HAP-1 (cell line): ENCODE measurements at regions not wholly inside any gene's neighbourhood (a gene's known extent, or its start where the extent isn't known, plus 50 kb on each side); places are given as distances from the start of the nearest gene placed in this dataset.
"Not testable (repeated sequence)": the region's sequence is repeated elsewhere in the genome, so short reads cannot be mapped to it uniquely, and the experiment has no call there.

ENCODE experiments used
- DNase-seq, 2 experiments: peaks; one replicate each; pipeline ENCODE4 v3.0.0-alpha.2; 2016 to 2020; ENCODE audit warnings: low spot score in 2 of 2
- H3K27me3 ChIP-seq: fragments of 250-450 bp; sonication (Bioruptor Pico); 2 replicates; pipeline ENCODE4 v1.5.1; 2020; ENCODE audit warnings: low read depth, mild to moderate bottlenecking, moderate library complexity
- H3K36me3 ChIP-seq: fragments of 250-450 bp; sonication (Bioruptor Pico); replicated peaks from 2 replicates; pipeline ENCODE4 v1.5.1; 2020; ENCODE audit warnings: mild to moderate bottlenecking
- H3K4me1 ChIP-seq: fragments of 250-450 bp; sonication (Bioruptor Pico); 2 replicates; pipeline ENCODE4 v1.5.1; 2020; ENCODE audit warnings: mild to moderate bottlenecking
- H3K4me3 ChIP-seq: fragments of 250-450 bp; sonication (Bioruptor Pico); 2 replicates; pipeline ENCODE4 v1.5.1; 2020; ENCODE audit warnings: mild to moderate bottlenecking, moderate library complexity
- H3K9me3 ChIP-seq: fragments of 250-450 bp; sonication (Bioruptor Pico); 2 replicates; pipeline ENCODE4 v1.5.1; 2020; ENCODE audit warnings: mild to moderate bottlenecking, moderate library complexity
- in situ Hi-C: fragments of 300-500 bp; cut with MboI; formaldehyde crosslinking; loops from 3 replicates; pipeline ENCODE4 v1.14.3; 2020; ENCODE audit warnings: low sequenced_read_pairs, inconsistent platforms, mixed read lengths

- DNase-seq, result no peak
- Histone ChIP-seq H3K36me3 (no peaks in the 10 kb centered on the region), H3K9me3 (no peaks in the 10 kb centered on the region), H3K4me3 (no peak overlapping the region), H3K4me1 (peaks cover 4% of the 10 kb centered on the region; the same call in 1 of the 2 replicates), H3K27me3 (no peaks in the 10 kb centered on the region)
- in situ Hi-C loops, result no loop called here
These were observed 235.8 kb downstream of the EPHA7 start for GRCh38 chr6:93183531-93183972.

GRCh38 chr6:93182938-93183479, 236.3 kb downstream of the EPHA7 start:
- H3K4me1 ChIP-seq, result peaks cover 6% of the 10 kb centered on the region
- H3K27me3 ChIP-seq, result no peaks in the 10 kb centered on the region
- in situ Hi-C loops, result no loop called here
- no peaks in the 10 kb centered on the region for H3K36me3 ChIP-seq
- DNase-seq, result no peak
- H3K4me3 ChIP-seq, result no peak overlapping the region
- no peaks in the 10 kb centered on the region for H3K9me3 ChIP-seq

GRCh38 chr6:93177918-93178317, 241.4 kb downstream of the EPHA7 start:
- H3K9me3 ChIP-seq, result no peaks in the 10 kb centered on the region
- in situ Hi-C loops, result no loop called here
- H3K4me3 ChIP-seq, result no peak overlapping the region
- H3K27me3 ChIP-seq, result no peaks in the 10 kb centered on the region
- no peak for DNase-seq
- H3K36me3 ChIP-seq, result no peaks in the 10 kb centered on the region
- peaks cover 17% of the 10 kb centered on the region for H3K4me1 ChIP-seq

DNA sequence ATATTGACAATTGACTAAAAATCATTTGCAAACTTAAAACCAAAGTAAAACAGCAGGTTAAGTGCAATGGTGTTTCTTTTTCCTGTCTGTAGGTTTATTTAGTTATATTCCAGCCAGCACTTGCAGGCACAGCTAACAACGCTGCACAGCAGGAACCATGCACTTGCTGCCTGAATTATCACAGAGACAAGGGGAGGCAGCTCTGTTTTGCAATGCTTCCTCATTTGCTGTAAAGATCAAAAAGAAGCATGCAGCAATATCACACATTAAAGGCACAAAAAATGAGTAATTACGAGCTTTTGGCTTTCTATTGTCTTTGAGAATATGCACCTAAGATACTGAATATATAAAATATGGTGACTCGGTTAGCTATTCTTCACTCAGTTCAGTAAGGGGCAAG, 241.9 kb downstream of the EPHA7 start:
- in situ Hi-C loops, result no loop called here

DNA sequence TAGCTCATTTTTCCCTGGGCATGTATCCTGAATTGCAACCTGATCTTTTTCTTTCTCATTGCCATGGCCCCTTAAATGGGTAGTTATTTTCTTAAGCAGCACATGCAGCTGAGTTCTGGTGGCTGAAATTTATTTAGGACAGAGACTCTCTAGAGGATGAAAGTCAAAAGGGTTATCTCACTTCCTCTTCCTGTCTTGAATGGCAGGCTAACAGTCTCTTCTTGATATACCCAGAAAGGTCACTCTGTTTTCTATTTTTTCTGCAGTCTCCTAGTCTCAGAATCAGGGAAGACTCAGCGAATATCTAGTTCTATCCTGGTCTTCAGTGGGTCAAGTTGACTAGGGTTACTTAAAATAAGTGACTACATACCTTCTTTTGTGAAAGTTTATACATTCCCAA, 243.3 kb downstream of the EPHA7 start:
- in situ Hi-C loops, result no loop called here
- DNase-seq, result no peak
- no peaks in the 10 kb centered on the region for H3K27me3 ChIP-seq
- peaks cover 21% of the 10 kb centered on the region for H3K4me1 ChIP-seq
- H3K9me3 ChIP-seq, result no peaks in the 10 kb centered on the region
- no peak overlapping the region for H3K4me3 ChIP-seq
- no peaks in the 10 kb centered on the region for H3K36me3 ChIP-seq

More for the DNA sequence above, 241.9 kb downstream of the EPHA7 start:
- Histone ChIP-seq H3K27me3 (no peaks in the 10 kb centered on the region), H3K4me1 (peaks cover 21% of the 10 kb centered on the region), H3K36me3 (no peaks in the 10 kb centered on the region), H3K4me3 (no peak overlapping the region), H3K9me3 (no peaks in the 10 kb centered on the region)
- no peak for DNase-seq

GRCh38 chr6:93173573-93173972, 245.8 kb downstream of the EPHA7 start:
- H3K9me3 ChIP-seq, H3K36me3 ChIP-seq, H3K27me3 ChIP-seq, H3K4me3 ChIP-seq, in situ Hi-C loops: not testable (repeated sequence)
- H3K4me1 ChIP-seq, result peaks cover 21% of the 10 kb centered on the region
- peak in 1 of 2 experiments; percentile 71 for DNase-seq

DNA sequence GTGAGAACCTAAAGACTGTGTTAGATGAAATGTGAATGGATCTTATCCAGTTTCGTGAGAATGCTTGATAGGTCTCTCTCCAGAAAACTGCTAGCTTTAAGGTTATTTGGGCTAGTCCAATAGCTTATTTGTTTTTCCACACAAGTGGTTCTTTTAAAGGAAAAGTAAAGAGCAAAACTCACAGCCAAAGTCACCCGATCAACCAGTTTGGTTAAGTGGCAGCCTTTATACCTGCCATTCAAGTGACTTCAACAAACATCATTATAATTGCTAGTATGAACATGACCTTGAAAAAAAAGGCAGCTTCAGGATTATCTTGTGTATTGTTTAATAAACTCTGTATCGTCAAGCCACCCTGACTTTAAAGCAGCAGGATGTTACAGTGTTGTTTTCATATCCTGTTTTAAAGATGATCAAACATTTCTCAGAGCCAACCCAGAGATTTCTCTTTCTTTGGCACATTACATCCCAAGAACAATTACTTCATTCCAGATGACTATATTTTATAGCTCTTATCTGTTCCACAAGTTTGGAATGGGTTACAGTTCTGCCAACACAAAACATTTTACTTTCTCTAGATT, 253.4 kb downstream of the EPHA7 start:
- no peaks in the 10 kb centered on the region for H3K27me3 ChIP-seq
- H3K36me3 ChIP-seq, result no peaks in the 10 kb centered on the region
- peaks cover 3% of the 10 kb centered on the region; the same call in 1 of the 2 replicates for H3K4me1 ChIP-seq
- H3K4me3 ChIP-seq, result no peak overlapping the region
- in situ Hi-C loops, result no loop called here
- no peaks in the 10 kb centered on the region for H3K9me3 ChIP-seq
- no peak for DNase-seq

DNA sequence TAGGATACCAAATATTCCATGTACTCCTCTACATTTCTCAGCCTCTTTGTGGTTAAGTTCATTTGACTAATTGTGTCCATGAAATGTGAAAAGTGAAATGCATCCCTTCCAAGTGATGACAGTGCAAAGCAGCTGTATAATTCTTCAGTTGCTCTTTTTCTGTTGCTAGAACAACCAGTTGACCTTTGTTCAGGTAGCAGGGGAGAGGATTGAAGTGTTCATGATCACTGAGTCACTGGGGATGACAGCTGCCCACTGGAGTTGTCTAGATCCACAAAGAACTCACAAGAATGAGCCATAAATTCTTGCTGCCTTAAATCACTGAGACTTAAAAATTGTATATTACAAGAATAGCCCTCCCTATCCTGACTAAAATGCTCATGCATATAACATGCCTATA, 254.6 kb downstream of the EPHA7 start:
- no peak for DNase-seq
- in situ Hi-C loops, result no loop called here
- H3K4me1 ChIP-seq, result peaks cover 3% of the 10 kb centered on the region; the same call in 1 of the 2 replicates

GRCh38 chr6:93163146-93163545, 256.2 kb downstream of the EPHA7 start:
- no peak for DNase-seq
- H3K27me3 ChIP-seq, result no peaks in the 10 kb centered on the region
- H3K4me1 ChIP-seq, result peaks cover 3% of the 10 kb centered on the region; the same call in 1 of the 2 replicates
- no peaks in the 10 kb centered on the region for H3K9me3 ChIP-seq
- no peak overlapping the region for H3K4me3 ChIP-seq
- H3K36me3 ChIP-seq, result no peaks in the 10 kb centered on the region
- in situ Hi-C loops, result no loop called here

More for the DNA sequence above, 254.6 kb downstream of the EPHA7 start:
- H3K36me3 ChIP-seq, result no peaks in the 10 kb centered on the region
- no peaks in the 10 kb centered on the region for H3K9me3 ChIP-seq
- no peaks in the 10 kb centered on the region for H3K27me3 ChIP-seq
- no peak overlapping the region for H3K4me3 ChIP-seq

DNA sequence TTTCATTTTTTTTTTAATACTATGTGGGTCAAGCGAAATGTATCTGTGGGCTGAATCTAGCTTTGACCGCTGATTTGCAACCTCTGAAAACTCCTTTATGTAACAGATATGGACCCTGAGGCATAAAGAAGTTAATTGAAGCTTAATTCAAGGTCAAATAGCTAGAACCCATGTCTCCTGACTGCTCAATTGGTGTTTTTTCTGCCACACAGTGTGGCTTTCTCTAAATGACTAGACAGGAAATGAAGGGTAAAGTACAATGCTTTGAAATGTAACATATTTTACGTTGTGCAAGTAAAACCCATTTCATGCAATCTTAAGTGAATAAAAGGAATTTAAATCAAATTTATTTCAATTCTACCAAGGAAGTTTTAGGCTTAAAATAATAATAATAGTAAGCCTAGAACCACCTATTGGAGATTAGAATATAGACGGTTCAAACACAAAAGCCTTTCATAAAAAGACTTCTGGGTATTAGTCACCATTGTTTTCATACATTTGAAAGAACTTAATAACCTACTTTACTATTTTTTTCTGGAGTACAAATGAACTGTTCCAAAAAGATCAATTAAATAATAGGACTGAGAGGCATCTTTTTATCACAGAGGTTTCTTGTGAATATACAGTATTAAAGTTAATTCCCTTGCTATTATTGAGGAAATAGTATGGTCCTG, 279.8 kb downstream of the EPHA7 start:
- peak; percentile 31 to 94 for DNase-seq
- Histone ChIP-seq H3K4me1 (peaks cover 23% of the 10 kb centered on the region), H3K27me3 (no peaks in the 10 kb centered on the region), H3K36me3 (no peaks in the 10 kb centered on the region), H3K4me3 (no peak overlapping the region), H3K9me3 (no peaks in the 10 kb centered on the region)
- in situ Hi-C loops, result no loop called here

GRCh38 chr6:93136111-93136510, 283.2 kb downstream of the EPHA7 start:
- in situ Hi-C loops, result no loop called here
- no peaks in the 10 kb centered on the region for H3K27me3 ChIP-seq
- DNase-seq, result no peak
- H3K4me3 ChIP-seq, result no peak overlapping the region
- H3K36me3 ChIP-seq, result no peaks in the 10 kb centered on the region
- H3K4me1 ChIP-seq, result peaks cover 23% of the 10 kb centered on the region
- H3K9me3 ChIP-seq, result no peaks in the 10 kb centered on the region

DNA sequence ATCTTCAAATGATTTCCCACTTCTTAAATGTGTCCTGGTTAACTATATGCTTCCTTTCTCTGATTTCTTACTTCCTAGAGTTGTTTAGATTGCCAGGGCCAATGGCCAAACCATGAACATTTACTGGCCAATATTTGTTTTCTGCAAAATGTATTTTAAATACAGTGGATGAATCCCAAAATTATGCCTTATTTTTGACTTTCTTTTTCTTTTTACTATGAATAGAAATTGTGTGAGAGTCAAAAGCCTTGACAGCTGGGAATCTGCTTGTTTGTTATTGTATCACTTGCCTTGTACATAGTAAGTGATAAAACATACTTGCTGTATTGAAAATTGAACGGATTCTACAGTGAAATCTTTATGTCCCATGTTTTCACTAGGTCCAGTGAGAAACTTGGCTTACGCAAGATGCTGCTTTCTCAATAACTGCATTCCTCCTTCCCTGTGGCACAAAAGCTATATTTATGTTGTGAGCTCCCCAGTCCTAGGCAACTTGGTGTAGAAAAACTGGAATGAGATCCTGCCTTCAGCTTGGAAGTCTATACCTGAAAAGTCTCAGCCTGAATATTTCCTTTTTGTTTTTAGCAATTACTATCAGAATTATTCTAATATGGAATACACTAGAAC, 295.2 kb downstream of the EPHA7 start:
- no peaks in the 10 kb centered on the region for H3K36me3 ChIP-seq
- no peaks in the 10 kb centered on the region for H3K9me3 ChIP-seq
- no peak for DNase-seq
- H3K27me3 ChIP-seq, result no peaks in the 10 kb centered on the region
- in situ Hi-C loops, result no loop called here
- H3K4me3 ChIP-seq, result no peak overlapping the region
- no peaks in the 10 kb centered on the region for H3K4me1 ChIP-seq

DNA sequence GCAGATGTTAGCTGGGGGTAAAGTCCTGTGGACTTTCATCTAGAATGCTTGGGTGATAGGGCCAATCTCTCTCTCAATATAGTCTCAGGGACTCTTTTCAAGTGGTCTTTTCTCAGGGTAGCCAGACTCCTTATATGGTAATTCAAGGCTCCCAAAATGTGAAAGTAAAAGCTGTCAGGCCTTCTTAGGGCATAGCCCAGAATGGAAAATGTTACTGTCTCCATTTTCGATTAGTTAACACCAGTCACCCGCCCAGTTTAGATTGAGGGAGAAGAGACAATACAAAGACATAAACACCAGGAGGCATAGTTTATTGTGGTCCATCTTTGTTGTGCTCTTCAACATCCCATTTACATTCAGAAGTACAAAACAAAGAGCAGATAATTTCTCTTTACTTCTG, 295.8 kb downstream of the EPHA7 start:
- no peaks in the 10 kb centered on the region for H3K9me3 ChIP-seq
- in situ Hi-C loops, result no loop called here
- DNase-seq, result no peak
- H3K36me3 ChIP-seq, result no peaks in the 10 kb centered on the region
- no peak overlapping the region for H3K4me3 ChIP-seq
- no peaks in the 10 kb centered on the region for H3K4me1 ChIP-seq
- no peaks in the 10 kb centered on the region for H3K27me3 ChIP-seq

GRCh38 chr6:93120154-93120742, 299.1 kb downstream of the EPHA7 start:
- Histone ChIP-seq H3K4me1 (peaks cover 12% of the 10 kb centered on the region), H3K36me3 (no peaks in the 10 kb centered on the region), H3K9me3 (no peaks in the 10 kb centered on the region), H3K4me3 (no peak overlapping the region), H3K27me3 (no peaks in the 10 kb centered on the region)
- no peak for DNase-seq
- in situ Hi-C loops, result no loop called here
